Naive B cell (primary cell): ENCODE measurements at regions not wholly inside any gene's neighbourhood (a gene's known extent, or its start where the extent isn't known, plus 50 kb on each side); places are given as distances from the start of the nearest gene placed in this dataset.
A peak's percentile ranks its signal among the peaks of the same experiment; 100 is the strongest.

Experiments used
- ATAC-seq, 2 donors: fragments of 150-1000 bp; cut with Tn5 transposase; 2 replicates each; pipeline ENCODE4 v1.10.0; 2021; ENCODE audit warnings: low read depth in 2 of 2, mild to moderate bottlenecking in 2 of 2, moderate library complexity in 2 of 2
- DNase-seq: peaks from one replicate; pipeline ENCODE4 v3.0.0; 2022
- H3K27ac Mint-ChIP-seq, 6 donors: one replicate each; pipeline ENCODE4 v1.8.0; 2020 to 2022; ENCODE audit warnings: mild to moderate bottlenecking in 6 of 6, mixed read lengths in 6 of 6, moderate library complexity in 5 of 6, inconsistent platforms in 2 of 6
- H3K27me3 Mint-ChIP-seq, 3 donors: one replicate each; pipeline ENCODE4 v1.8.0; 2021 to 2022; ENCODE audit warnings: mixed read lengths in 3 of 3, mild to moderate bottlenecking in 1 of 3
- H3K36me3 Mint-ChIP-seq, 2 donors: one replicate each; pipeline ENCODE4 v1.8.0; 2020 to 2022; ENCODE audit warnings: mixed read lengths in 2 of 2, inconsistent platforms in 1 of 2, mild to moderate bottlenecking in 1 of 2
- H3K4me1 Mint-ChIP-seq, 3 donors: one replicate each; pipeline ENCODE4 v1.8.0; 2020 to 2022; ENCODE audit warnings: mixed read lengths in 3 of 3, inconsistent platforms in 1 of 3, mild to moderate bottlenecking in 1 of 3, moderate library complexity in 1 of 3
- H3K4me3 Mint-ChIP-seq, 8 donors: one replicate each; pipeline ENCODE4 v1.8.0; 2020 to 2022; ENCODE audit warnings: mild to moderate bottlenecking in 8 of 8, mixed read lengths in 8 of 8, moderate library complexity in 8 of 8, inconsistent platforms in 2 of 8
- H3K9me3 Mint-ChIP-seq, 7 donors: one replicate each; pipeline ENCODE4 v1.8.0; 2020 to 2022; ENCODE audit warnings: mixed read lengths in 7 of 7, mild to moderate bottlenecking in 5 of 7, inconsistent platforms in 2 of 7, moderate library complexity in 1 of 7

DNA sequence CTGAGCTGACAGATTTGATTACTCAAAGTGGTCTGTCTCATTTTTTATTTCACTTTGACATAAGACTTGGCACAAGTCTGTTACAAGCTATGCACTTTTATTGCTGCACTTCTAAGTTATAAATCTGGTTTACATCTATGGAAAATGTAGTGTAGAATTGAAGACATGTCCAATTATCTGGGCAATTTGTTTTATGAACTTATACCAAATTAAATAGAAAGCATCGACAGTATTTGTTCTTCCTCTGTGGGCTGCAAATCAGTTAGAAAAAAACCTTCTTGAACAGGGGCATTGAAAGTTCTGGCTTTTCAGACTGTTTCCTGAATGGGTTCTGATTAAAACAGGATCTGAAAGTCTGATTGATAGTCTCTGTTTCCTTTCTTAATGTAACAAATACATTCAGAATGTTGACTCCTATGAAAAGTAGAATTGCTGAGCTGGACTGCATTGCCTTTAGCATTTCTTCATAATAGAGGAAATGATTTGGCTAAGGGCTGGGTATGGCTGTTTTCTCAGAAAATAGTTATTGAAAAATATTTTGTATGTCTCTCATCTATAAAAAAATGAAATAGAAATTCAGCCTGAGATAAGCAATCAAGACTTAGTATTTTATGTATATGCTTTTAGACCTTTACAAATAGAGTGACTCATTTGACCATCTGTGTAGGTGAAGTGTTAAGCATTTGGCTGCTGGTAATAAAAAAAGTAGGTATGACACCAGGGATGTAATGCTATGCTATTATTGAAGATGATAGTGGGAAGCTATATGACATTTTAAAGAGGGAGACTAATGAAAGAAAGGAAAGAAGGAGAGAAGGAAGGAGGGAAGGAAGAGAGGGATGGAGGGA, 210.9 kb upstream of the SPRY2 start:
- no peaks in the 10 kb centered on the region for H3K36me3 Mint-ChIP-seq
- DNase-seq (peak; percentile 43), ATAC-seq (peak; percentile 94)
- H3K27me3 Mint-ChIP-seq: peaks cover 0 to 4% (median 0%) of the 10 kb centered on the region in 3 donors
- H3K27ac Mint-ChIP-seq: peak overlapping the region in 2 of 6 donors; percentile 53 to 73
- peaks cover 8 to 20% (median 10%) of the 10 kb centered on the region in 3 donors for H3K4me1 Mint-ChIP-seq
- H3K4me3 Mint-ChIP-seq: peak overlapping the region in 4 of 8 donors; percentile 7 to 43 (median 24)
- H3K9me3 Mint-ChIP-seq: no peaks in the 10 kb centered on the region

DNA sequence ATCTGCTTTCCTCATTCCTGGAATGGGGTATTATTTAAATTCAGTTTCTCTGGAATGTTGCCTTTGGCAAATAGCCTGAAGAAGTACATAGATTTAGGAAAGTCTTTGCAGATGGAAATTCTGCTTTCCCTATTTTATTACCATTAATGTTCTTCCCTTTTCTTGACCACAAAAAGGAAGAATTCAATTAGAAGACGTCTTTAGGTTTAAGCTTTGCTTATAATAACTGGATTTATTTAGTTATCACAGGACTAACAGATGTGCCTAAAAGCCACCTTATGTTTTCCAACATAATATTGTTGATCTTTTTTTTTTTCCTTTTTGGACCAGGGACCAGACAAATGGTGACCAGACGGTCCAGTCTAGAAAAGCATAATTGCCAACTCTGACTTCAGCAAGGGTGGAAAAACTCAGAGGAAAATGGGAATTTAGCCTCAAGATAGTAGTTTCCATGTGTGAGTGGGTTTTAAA, 210.1 kb upstream of the SPRY2 start:
- Mint-ChIP-seq H3K4me1 (peaks cover 8 to 20% (median 10%) of the 10 kb centered on the region in 3 donors), H3K9me3 (no peaks in the 10 kb centered on the region), H3K36me3 (no peaks in the 10 kb centered on the region), H3K27ac (no peak overlapping the region), H3K4me3 (no peak overlapping the region), H3K27me3 (peaks cover 0 to 4% (median 0%) of the 10 kb centered on the region in 3 donors)
- ATAC-seq (no peak), DNase-seq (no peak)

DNA sequence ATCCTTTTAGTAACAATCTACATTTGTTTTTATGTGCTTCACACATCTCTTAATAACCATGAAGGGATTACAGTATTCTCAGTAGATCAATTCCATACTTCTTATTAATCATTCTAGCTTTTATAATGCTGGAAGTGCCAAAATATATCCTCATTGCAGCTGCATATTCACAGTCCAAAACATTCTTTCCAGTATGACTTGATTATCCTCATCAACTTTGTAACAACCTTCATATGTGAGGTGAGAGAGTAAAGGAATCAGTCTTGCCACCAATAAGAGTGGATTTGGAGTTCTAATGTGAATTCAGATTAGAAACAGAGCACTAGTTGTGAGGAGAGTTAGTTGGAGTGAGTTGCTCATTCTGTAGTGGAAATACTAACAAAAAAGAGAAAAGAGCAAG, 208.0 kb upstream of the SPRY2 start:
- ATAC-seq (no peak), DNase-seq (no peak)
- Mint-ChIP-seq H3K27me3 (peaks cover 0 to 4% (median 0%) of the 10 kb centered on the region in 3 donors), H3K36me3 (no peaks in the 10 kb centered on the region), H3K4me3 (no peak overlapping the region), H3K27ac (peak overlapping the region in 1 of 6 donors; percentile 16), H3K9me3 (peaks cover 0 to 9% (median 0%) of the 10 kb centered on the region in 7 donors), H3K4me1 (peaks cover 8 to 16% (median 10%) of the 10 kb centered on the region in 3 donors)

GRCh38 chr13:80547885-80548825, 207.2 kb upstream of the SPRY2 start:
- no peak overlapping the region for H3K4me3 Mint-ChIP-seq
- H3K27me3 Mint-ChIP-seq: peaks cover 0 to 4% (median 0%) of the 10 kb centered on the region in 3 donors
- ATAC-seq: no peak
- no peak for DNase-seq
- H3K4me1 Mint-ChIP-seq: peaks cover 8 to 14% (median 10%) of the 10 kb centered on the region in 3 donors
- peaks cover 0 to 9% (median 0%) of the 10 kb centered on the region in 7 donors for H3K9me3 Mint-ChIP-seq
- no peaks in the 10 kb centered on the region for H3K36me3 Mint-ChIP-seq
- no peak overlapping the region for H3K27ac Mint-ChIP-seq

GRCh38 chr13:80547341-80547740, 206.4 kb upstream of the SPRY2 start:
- H3K4me3 Mint-ChIP-seq: no peak overlapping the region
- H3K36me3 Mint-ChIP-seq: no peaks in the 10 kb centered on the region
- no peak for ATAC-seq
- no peak overlapping the region for H3K27ac Mint-ChIP-seq
- H3K4me1 Mint-ChIP-seq: peaks cover 8 to 10% (median 8%) of the 10 kb centered on the region in 3 donors
- peaks cover 0 to 9% (median 3%) of the 10 kb centered on the region in 7 donors for H3K9me3 Mint-ChIP-seq
- DNase-seq: no peak
- H3K27me3 Mint-ChIP-seq: peaks cover 0 to 4% (median 0%) of the 10 kb centered on the region in 3 donors

DNA sequence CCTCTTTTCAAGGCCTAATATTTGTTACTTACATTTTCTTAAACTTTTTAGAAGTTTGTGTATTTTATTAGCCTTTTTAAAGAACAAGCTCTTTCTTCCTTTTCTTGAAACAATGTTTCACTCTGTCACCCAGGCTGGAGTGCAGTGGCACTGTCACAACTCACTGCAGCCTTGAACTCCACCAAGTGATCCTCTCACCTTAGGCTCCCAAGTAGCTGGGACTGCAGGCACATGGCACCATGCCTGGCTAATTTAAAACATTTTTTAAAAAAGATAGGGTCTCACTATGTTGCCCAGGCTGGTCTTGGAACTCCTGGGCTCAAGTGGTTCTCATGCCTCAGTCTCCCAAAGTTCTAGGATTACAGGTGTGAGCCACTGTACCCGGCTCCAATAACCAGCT, 192.2 kb upstream of the SPRY2 start:
- no peak for DNase-seq
- Mint-ChIP-seq H3K36me3 (no peaks in the 10 kb centered on the region), H3K27ac (no peak overlapping the region), H3K27me3 (no peaks in the 10 kb centered on the region), H3K4me3 (peak overlapping the region in 1 of 8 donors; percentile 10), H3K4me1 (no peaks in the 10 kb centered on the region), H3K9me3 (peaks cover 0 to 19% (median 6%) of the 10 kb centered on the region in 7 donors)
- no peak for ATAC-seq

DNA sequence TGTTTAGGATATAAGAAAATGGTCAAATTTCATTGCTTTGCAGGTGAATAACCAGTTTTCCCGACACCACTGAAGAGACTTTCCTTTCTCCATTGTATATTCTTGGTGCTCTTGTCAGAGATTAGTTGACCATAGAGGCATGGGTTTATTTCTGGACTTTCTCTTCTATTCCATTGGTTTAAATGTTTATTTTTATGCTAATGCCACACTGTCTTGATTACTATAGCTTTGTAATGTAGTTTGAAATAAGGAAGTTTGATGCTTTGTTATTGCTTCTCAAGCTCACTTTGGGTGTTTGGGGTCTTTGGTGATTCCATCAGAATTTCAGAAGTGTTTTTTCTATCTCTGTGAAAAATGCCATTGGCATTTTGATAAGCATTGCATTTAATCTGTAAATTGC, 190.0 kb upstream of the SPRY2 start:
- Mint-ChIP-seq H3K27me3 (no peaks in the 10 kb centered on the region), H3K4me3 (no peak overlapping the region), H3K9me3 (peaks cover 0 to 14% (median 5%) of the 10 kb centered on the region in 7 donors), H3K27ac (no peak overlapping the region), H3K36me3 (no peaks in the 10 kb centered on the region), H3K4me1 (no peaks in the 10 kb centered on the region)
- DNase-seq: no peak
- ATAC-seq: no peak

- ATAC-seq: no peak
- no peaks in the 10 kb centered on the region for H3K27me3 Mint-ChIP-seq
- H3K27ac Mint-ChIP-seq: peak overlapping the region in 1 of 6 donors; percentile 15
Measured at GRCh38 chr13:80530191-80530590, 189.3 kb upstream of the SPRY2 start.

GRCh38 chr13:80529734-80530133, 188.8 kb upstream of the SPRY2 start:
- H3K36me3 Mint-ChIP-seq: no peaks in the 10 kb centered on the region
- no peaks in the 10 kb centered on the region for H3K4me1 Mint-ChIP-seq
- ATAC-seq (no peak), DNase-seq (no peak)
- H3K27me3 Mint-ChIP-seq: no peaks in the 10 kb centered on the region
- peaks cover 0 to 14% (median 5%) of the 10 kb centered on the region in 7 donors for H3K9me3 Mint-ChIP-seq
- H3K27ac Mint-ChIP-seq: no peak overlapping the region
- H3K4me3 Mint-ChIP-seq: no peak overlapping the region

More at GRCh38 chr13:80530191-80530590, 189.3 kb upstream of the SPRY2 start:
- Mint-ChIP-seq H3K4me3 (no peak overlapping the region), H3K36me3 (no peaks in the 10 kb centered on the region), H3K9me3 (peaks cover 0 to 14% (median 5%) of the 10 kb centered on the region in 7 donors), H3K4me1 (no peaks in the 10 kb centered on the region)
- DNase-seq: no peak

- Mint-ChIP-seq H3K27ac (peak overlapping the region in 1 of 6 donors; percentile 83), H3K4me1 (no peaks in the 10 kb centered on the region), H3K9me3 (peaks cover 0 to 14% (median 5%) of the 10 kb centered on the region in 7 donors), H3K4me3 (no peak overlapping the region), H3K36me3 (no peaks in the 10 kb centered on the region), H3K27me3 (no peaks in the 10 kb centered on the region)
- ATAC-seq (no peak), DNase-seq (no peak)
Measured at GRCh38 chr13:80528733-80529132, 187.8 kb upstream of the SPRY2 start.

DNA sequence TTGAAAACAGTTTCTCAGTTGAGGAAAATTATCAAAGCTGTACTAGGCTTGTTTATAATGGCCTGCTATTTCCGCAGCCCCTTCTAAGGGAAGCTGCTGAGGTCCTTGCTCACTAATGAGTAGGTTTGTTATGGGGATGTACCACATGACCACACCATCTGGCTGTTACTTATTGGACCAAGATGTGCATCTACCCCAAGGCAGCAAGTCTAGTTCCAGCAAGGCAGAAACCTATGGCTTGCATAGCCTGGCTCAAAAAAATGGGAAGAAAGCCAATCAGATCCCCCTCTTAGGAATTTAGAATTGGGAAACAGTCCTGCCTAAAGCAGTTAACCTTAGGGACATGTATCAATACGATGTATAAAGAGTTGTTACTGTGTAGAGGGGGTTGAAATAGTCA, 186.5 kb upstream of the SPRY2 start:
- ATAC-seq: no peak
- no peak overlapping the region for H3K4me3 Mint-ChIP-seq
- H3K27ac Mint-ChIP-seq: no peak overlapping the region
- no peaks in the 10 kb centered on the region for H3K4me1 Mint-ChIP-seq
- H3K9me3 Mint-ChIP-seq: peaks cover 0 to 14% (median 5%) of the 10 kb centered on the region in 7 donors
- H3K36me3 Mint-ChIP-seq: no peaks in the 10 kb centered on the region
- no peak for DNase-seq
- no peaks in the 10 kb centered on the region for H3K27me3 Mint-ChIP-seq

DNA sequence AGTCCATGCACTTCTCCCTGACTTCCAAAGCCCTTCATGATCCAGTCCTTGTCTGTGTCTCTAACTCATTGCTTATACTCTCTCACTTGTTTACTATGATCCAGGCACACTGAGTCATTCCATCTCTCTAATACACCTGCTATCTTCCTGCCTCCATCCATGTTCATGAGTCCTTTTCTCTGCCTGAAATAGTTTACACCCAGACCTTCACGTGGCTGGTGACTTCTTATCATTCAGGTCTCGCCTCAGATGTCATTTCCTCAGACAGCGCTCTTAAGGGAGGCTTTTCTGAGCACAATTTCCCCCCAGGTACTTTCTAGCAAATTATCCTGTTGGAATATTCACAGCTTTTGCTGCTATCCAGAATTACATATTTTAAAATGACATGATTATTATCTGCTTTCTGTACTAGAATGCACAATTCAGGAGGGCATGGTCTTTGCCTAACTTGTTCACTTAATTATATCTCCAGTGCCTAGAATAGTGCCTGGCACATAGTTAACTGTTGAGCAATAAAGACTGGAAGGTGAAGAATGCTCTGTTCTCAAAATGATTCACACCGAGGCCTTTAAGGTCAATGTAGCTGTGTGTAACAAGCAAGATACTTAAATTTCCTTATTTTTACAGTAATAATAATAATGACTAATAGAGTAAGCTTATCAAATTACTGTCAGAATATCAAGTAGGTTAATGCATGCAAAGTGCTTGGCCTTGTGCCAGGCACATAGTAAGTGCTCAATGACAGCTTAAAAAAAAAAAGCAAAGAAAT, 183.7 kb upstream of the SPRY2 start:
- H3K27me3 Mint-ChIP-seq: no peaks in the 10 kb centered on the region
- DNase-seq (no peak), ATAC-seq (no peak)
- no peaks in the 10 kb centered on the region for H3K4me1 Mint-ChIP-seq
- H3K4me3 Mint-ChIP-seq: no peak overlapping the region
- H3K27ac Mint-ChIP-seq: peak overlapping the region in 1 of 6 donors; percentile 18
- H3K36me3 Mint-ChIP-seq: no peaks in the 10 kb centered on the region
- peaks cover 0 to 3% (median 0%) of the 10 kb centered on the region in 7 donors for H3K9me3 Mint-ChIP-seq

GRCh38 chr13:80523134-80523533, 182.2 kb upstream of the SPRY2 start:
- H3K36me3 Mint-ChIP-seq: no peaks in the 10 kb centered on the region
- H3K4me1 Mint-ChIP-seq: no peaks in the 10 kb centered on the region
- peaks cover 0 to 10% (median 0%) of the 10 kb centered on the region in 7 donors for H3K9me3 Mint-ChIP-seq
- no peaks in the 10 kb centered on the region for H3K27me3 Mint-ChIP-seq
- no peak overlapping the region for H3K4me3 Mint-ChIP-seq
- no peak overlapping the region for H3K27ac Mint-ChIP-seq
- DNase-seq (no peak), ATAC-seq (no peak)
